K562 (cell line): ENCODE measurements at regions not wholly inside any gene's neighbourhood (a gene's known extent, or its start where the extent isn't known, plus 50 kb on each side); places are given as distances from the start of the nearest gene placed in this dataset.

Source experiments
- CREB5 ChIP-seq: fragments of 250-450 bp; sonication (Bioruptor Pico); IDR thresholded peaks from 2 replicates; pipeline ENCODE4 v1.5.0; 2020; ENCODE audit warnings: mild to moderate bottlenecking
- CUX1 ChIP-seq: fragments of 200-800 bp; sonication (Bioruptor generic); IDR thresholded peaks from 2 replicates; pipeline ENCODE4 v1.6.1; 2016; ENCODE audit warnings: missing genetic modification characterization, missing compliant biosample characterization
- KDM5B ChIP-seq: fragments of 200-600 bp; sonication (generic); IDR thresholded peaks from 2 replicates; pipeline ENCODE4 v1.6.1; 2012; ENCODE audit warnings: low read depth, mild to moderate bottlenecking, moderate library complexity, low read length, control low read depth, inconsistent platforms; ENCODE audit not compliant: insufficient replicate concordance
- KLF10 ChIP-seq: fragments of 250-450 bp; sonication (Bioruptor Pico); IDR thresholded peaks from 2 replicates; pipeline ENCODE4 v1.6.1; 2021; ENCODE audit warnings: matching md5 sums
- NCOA6 ChIP-seq: fragments of 450-650 bp; IDR thresholded peaks from 2 replicates; pipeline ENCODE4 v1.6.1; 2017; ENCODE audit warnings: mild to moderate bottlenecking
- ZNF668 ChIP-seq: fragments of 250-450 bp; sonication (Bioruptor Pico); IDR thresholded peaks from 2 replicates; pipeline ENCODE4 v1.8.0; 2022; ENCODE audit warnings: mild to moderate bottlenecking, inconsistent platforms
- TF ChIP-seq, protein P1 (sequence below), 3 experiments: IDR thresholded peaks in 2 of 3; conservative IDR thresholded peaks in 1 of 3; 2 replicates each; pipeline ENCODE4 v1.5.1; 2011 to 2012; ENCODE audit warnings: low read length in 3 of 3, mild to moderate bottlenecking in 3 of 3, control low read depth in 2 of 3, improper control_type of control experiment in 1 of 3, inconsistent platforms in 1 of 3, low read depth in 1 of 3, mixed read lengths in 1 of 3, moderate library complexity in 1 of 3; ENCODE audit not compliant: insufficient read depth in 2 of 3

GRCh38 chr18:55069497-55069896 is 110.2 kb upstream of the CCDC68 start (continued):
- no peak for TF ChIP-seq KDM5B
- TF ChIP-seq KLF10 (CRISPR knock-in tag), result no peak
- TF ChIP-seq, protein P1, sequence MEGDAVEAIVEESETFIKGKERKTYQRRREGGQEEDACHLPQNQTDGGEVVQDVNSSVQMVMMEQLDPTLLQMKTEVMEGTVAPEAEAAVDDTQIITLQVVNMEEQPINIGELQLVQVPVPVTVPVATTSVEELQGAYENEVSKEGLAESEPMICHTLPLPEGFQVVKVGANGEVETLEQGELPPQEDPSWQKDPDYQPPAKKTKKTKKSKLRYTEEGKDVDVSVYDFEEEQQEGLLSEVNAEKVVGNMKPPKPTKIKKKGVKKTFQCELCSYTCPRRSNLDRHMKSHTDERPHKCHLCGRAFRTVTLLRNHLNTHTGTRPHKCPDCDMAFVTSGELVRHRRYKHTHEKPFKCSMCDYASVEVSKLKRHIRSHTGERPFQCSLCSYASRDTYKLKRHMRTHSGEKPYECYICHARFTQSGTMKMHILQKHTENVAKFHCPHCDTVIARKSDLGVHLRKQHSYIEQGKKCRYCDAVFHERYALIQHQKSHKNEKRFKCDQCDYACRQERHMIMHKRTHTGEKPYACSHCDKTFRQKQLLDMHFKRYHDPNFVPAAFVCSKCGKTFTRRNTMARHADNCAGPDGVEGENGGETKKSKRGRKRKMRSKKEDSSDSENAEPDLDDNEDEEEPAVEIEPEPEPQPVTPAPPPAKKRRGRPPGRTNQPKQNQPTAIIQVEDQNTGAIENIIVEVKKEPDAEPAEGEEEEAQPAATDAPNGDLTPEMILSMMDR (IDR thresholded peaks at IDR 0.05 in 2 of 3, conservative IDR thresholded peaks at IDR 0.05 in 1 of 3; ENCODE audit: insufficient read depth in 2 of 3, low read depth in 1 of 3, low read length in 3 of 3), result no peak
- TF ChIP-seq CREB5 (CRISPR knock-in tag), result no peak
- TF ChIP-seq CUX1, result no peak
- TF ChIP-seq NCOA6, result no peak
- no peak for TF ChIP-seq ZNF668 (CRISPR knock-in tag)
- TF ChIP-seq, all 486 proteins: peak for 0
